Left ventricle myocardium superior (tissue), 1 donor: ENCODE measurements at regions not wholly inside any gene's neighbourhood (a gene's known extent, or its start where the extent isn't known, plus 50 kb on each side); places are given as distances from the start of the nearest gene placed in this dataset.

Source experiments
- ATAC-seq: fragments of 200-7000 bp; cut with Tn5 transposase; one replicate; pipeline ENCODE4 v1.9.1; 2020; ENCODE audit warnings: mild to moderate bottlenecking, moderate library complexity
- DNase-seq: peaks from one replicate; pipeline ENCODE4 v3.0.0-alpha.2; 2020
- intact Hi-C: fragments of 100-400 bp; cut with micrococcal nuclease; formaldehyde crosslinking; loops from one replicate; pipeline ENCODE4 v1.11.0; 2022
- donor health status: DM: no; HTN: yes; CAD: no; lungs with severe emphysema.

- intact Hi-C loops, result no loop called here
- ATAC-seq, result no peak
- no peak for DNase-seq
Observed at GRCh38 chr4:144531841-144532240, 114.1 kb upstream of the HHIP start.

GRCh38 chr4:144547678-144548298 lies 98.2 kb upstream of the HHIP start:
- ATAC-seq (no peak), DNase-seq (no peak)
- intact Hi-C loops, result no loop called here

DNA sequence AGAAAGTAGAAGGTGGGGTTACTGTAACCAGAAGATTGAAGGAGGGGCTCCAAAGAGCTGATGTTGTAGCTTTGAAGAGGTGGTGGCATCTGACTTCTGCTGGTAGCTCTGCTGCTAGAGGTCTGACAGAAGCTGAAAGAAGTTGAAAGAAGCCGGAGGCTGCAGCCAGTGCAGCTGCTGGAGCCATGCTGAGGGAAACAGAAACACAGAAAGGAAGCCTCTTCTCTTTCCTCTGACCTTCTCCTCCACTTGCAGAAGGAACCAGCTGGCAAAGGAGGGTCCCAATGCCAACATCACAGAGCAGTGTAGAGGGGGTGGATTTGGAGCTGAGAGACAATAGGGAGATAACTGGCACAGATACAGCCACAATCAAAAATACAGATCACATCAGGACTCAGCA lies 89.3 kb upstream of the HHIP start:
- ATAC-seq, result no peak
- intact Hi-C loops, result no loop called here
- DNase-seq, result no peak

- DNase-seq, result no peak
- no peak for ATAC-seq
- intact Hi-C loops, result no loop called here
Observed at GRCh38 chr4:144557404-144557803, 88.6 kb upstream of the HHIP start.

DNA sequence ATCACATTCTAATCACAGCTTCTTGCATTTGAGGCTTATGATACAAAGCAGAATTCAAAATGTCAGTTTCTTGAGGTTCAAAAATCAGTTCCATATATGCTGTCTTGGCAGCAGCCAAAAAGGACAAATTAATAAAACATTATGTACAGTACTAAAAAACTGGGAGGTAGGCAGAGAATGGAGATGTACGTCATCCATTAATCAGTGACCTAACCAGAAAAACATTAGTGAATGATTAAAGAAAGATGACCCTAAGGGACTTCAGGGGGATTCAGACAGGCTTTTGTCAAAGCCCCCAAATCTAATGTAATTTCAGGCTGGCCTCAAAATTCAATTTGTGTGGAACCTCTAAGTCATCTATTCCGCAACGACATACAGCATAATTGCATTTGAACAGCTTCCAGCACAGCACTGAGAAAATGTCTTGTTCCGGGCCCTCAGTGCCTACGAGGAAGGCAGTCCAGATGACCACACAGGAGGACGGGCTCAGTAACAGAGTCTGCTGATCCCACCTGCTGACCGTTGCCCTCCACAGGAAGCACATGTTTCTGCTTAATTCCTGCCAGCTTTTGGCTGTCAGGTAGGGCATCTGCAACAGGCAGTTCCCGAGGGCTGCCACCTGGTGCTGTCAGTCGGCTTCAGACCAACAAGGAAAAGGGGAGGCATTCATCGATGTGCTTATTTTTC lies 83.8 kb upstream of the HHIP start:
- ATAC-seq (no peak), DNase-seq (no peak)
- intact Hi-C loops, result no loop called here

DNA sequence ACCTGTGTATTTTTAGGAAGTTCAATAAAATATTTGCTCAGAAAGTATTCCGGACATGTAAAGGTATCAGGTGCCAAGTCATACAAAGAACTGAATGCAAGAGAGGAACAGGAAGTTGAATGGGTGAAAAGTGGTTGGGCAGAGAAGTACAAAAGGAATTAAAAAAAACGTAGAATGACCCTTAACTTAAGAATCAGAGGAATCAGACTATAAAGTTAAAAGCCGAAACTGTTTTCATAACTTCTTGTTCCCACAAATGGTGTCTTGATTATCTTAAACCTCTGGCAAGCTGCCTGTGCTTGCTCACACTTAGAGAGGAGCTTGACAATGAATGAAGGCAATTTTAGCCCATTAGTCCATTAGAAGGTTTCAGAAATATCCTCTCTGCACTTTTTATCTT lies 81.6 kb upstream of the HHIP start:
- intact Hi-C loops, result no loop called here
- ATAC-seq (no peak), DNase-seq (no peak)

- ATAC-seq (no peak), DNase-seq (no peak)
- intact Hi-C loops, result no loop called here
Observed at GRCh38 chr4:144565527-144566195, 80.3 kb upstream of the HHIP start.

GRCh38 chr4:144572660-144573059 lies 73.3 kb upstream of the HHIP start:
- DNase-seq (no peak), ATAC-seq (no peak)
- intact Hi-C loops, result no loop called here

DNA sequence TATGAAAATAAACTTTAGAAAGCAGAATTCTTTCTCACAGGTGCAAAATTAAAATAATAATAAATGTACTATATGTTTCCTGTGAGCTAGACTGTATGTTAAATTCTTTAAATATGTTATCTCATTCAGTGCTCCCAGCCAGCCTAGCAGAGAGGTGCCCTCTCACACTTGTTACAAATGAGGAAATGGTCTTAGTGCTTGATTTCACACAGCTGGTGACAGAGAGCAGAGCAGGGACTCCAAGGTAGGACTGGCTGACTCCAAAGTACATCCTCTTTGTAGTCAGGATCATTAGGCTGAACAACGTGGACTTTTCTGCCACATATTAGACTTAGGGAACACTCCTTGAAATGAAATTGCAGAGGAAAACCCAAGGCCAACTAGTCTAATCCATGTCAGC lies 72.0 kb upstream of the HHIP start:
- intact Hi-C loops, result no loop called here
- ATAC-seq (no peak), DNase-seq (no peak)

DNA sequence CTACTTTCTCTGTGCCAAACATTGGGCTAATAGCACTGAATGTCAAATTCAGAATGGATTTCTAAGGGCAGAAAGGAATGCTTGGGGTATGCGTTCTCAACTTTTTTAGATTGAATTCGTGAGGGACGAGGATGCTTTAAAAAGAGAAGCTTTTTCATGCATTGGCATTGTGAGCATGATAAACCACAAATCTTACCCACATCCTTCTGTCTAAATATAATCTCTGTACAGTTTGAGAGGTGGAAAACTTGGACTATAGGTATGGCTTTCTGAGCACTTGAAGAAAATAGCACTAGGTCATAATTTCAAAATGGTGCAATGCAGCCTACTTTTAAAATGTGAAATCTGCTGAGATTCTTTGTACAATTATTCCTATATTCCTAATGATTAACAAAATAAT lies 71.4 kb upstream of the HHIP start:
- no peak for DNase-seq
- ATAC-seq, result no peak
- intact Hi-C loops, result no loop called here

DNA sequence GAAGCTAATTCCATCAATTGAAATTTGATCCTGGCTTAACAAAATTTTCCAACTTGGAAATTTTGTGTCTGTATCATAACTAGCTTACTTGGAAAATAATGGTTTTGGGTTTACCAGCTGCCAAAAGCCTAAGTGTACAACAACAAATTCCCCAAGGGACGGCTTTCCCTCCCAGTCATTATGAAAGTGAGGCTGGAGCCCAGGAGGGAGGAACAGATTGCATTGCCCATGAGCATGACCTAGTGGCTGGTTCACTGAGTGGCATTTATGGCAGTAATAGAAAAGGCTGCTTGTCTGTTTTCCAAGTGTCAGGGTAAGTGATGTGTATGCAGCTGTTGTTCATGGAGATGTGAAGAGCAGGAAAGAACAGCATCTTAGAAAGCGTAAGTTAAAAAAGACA lies 70.8 kb upstream of the HHIP start:
- intact Hi-C loops, result no loop called here
- ATAC-seq (no peak), DNase-seq (no peak)

GRCh38 chr4:144578681-144579080 lies 67.3 kb upstream of the HHIP start:
- no peak for DNase-seq
- no peak for ATAC-seq
- intact Hi-C loops, result no loop called here

GRCh38 chr4:144579411-144580030 lies 66.4 kb upstream of the HHIP start:
- intact Hi-C loops, result no loop called here
- ATAC-seq (no peak), DNase-seq (no peak)

- DNase-seq, result no peak
- intact Hi-C loops, result no loop called here
- ATAC-seq, result no peak
Observed at GRCh38 chr4:144580430-144580829, 65.5 kb upstream of the HHIP start.

GRCh38 chr4:144582105-144582850 lies 63.7 kb upstream of the HHIP start:
- intact Hi-C loops, result no loop called here
- DNase-seq (no peak), ATAC-seq (no peak)

GRCh38 chr4:144582975-144583374 lies 63.0 kb upstream of the HHIP start:
- DNase-seq, result no peak
- no peak for ATAC-seq
- intact Hi-C loops, result no loop called here

- intact Hi-C loops, result no loop called here
- DNase-seq (no peak), ATAC-seq (no peak)
Observed at GRCh38 chr4:144583658-144584057, 62.3 kb upstream of the HHIP start.

DNA sequence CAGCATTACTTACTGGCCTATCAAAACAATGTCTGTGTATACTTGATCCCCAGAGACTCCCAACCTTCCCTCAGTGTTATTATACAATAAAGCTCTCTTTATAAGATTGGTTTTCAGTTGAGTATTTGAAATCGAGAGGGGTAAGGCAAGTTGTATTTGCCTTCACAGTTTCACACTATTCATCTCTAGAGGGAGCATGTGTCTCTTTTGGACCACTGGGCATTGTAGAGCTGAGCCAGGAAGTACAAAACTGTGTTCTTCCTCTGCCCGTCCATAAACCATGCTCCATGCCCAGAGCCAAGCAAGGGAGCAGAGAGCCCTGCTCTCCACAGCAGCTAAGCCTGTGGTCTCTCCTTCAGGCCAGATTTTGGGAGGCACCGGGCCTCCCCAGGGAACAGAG lies 61.5 kb upstream of the HHIP start:
- DNase-seq, result no peak
- ATAC-seq, result no peak
- intact Hi-C loops, result no loop called here

DNA sequence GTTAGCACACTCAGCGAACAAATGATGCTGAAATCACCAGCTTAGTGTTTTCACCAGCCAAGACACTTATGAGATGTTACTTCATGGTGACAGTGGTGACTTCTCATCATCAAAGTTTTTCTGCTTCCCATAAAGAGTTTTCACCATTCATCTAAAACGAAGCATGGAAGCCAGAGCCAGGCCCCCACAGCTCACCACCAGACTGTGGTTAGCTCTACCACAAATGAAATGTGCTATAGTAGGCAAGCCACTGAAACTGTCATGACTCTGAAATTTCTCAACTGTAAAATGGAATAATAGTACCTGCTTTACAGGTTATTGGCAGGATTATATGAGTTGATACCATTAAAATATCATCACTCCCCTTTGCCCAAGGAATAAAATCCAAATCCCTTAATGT lies 56.4 kb upstream of the HHIP start:
- no peak for ATAC-seq
- intact Hi-C loops, result no loop called here

GRCh38 chr4:144590020-144590419 lies 55.9 kb upstream of the HHIP start:
- ATAC-seq, result no peak
- intact Hi-C loops, result no loop called here
- no peak for DNase-seq

More for the DNA sequence above, 56.4 kb upstream of the HHIP start:
- no peak for DNase-seq
